ENCODE measurements at regions not wholly inside any gene's neighbourhood (a gene's known extent, or its start where the extent isn't known, plus 50 kb on each side); places are given as distances from the start of the nearest gene placed in this dataset.

GRCh38 chr10:57694956-57695608 lies 572.6 kb downstream of the IPMK start:
- Histone ChIP-seq H3K27me3 (ENCODE audit: insufficient read depth) (no peaks in the 10 kb centered on the region), H3K4me2 (no peak overlapping the region), H3F3A (replicated peaks; ENCODE audit: low read depth) (no peaks in the 10 kb centered on the region), H2AFZ (no peak overlapping the region), H3K9me2 (ENCODE audit: insufficient read depth) (no peaks in the 10 kb centered on the region), H3K27ac (ENCODE audit: low read depth) (no peak overlapping the region), H3K4me1 (ENCODE audit: insufficient read depth) (no peaks in the 10 kb centered on the region), H4K20me1 (replicated peaks; ENCODE audit: insufficient read depth) (no peaks in the 10 kb centered on the region), H3K79me2 (replicated peaks; ENCODE audit: insufficient read depth) (no peaks in the 10 kb centered on the region), H3K4me3 (no peak overlapping the region), H3K36me3 (ENCODE audit: insufficient read depth) (no peaks in the 10 kb centered on the region)
- no peaks in the 10 kb centered on the region for H3K9me3 Mint-ChIP-seq
- DNase-seq (ENCODE audit: low spot score) = no peak
- no peaks in the 10 kb centered on the region for H3K27me3 Mint-ChIP-seq (ENCODE audit: insufficient read depth, low read depth, poor library complexity)
- no peaks in the 10 kb centered on the region for H3K36me3 Mint-ChIP-seq (ENCODE audit: low read depth)
- H3K27ac Mint-ChIP-seq = no peak overlapping the region
- no peak for TF ChIP-seq ZNF331 (CRISPR knock-in tag; IDR thresholded peaks at IDR 0.05; ENCODE audit: low read depth)
- no peak for TF ChIP-seq ZNF462 (CRISPR knock-in tag; IDR thresholded peaks at IDR 0.05)
- no peak for TF ChIP-seq CTCF (conservative IDR thresholded peaks at IDR 0.05; ENCODE audit: low read depth in 2 of 2)
- no peak for TF ChIP-seq EZH2phosphoT487 (IDR thresholded peaks at IDR 0.05; ENCODE audit: unreplicated experiment)
- TF ChIP-seq CREB1 (CRISPR knock-in tag; IDR thresholded peaks at IDR 0.05; ENCODE audit: low read depth) = no peak
- TF ChIP-seq POLR2AphosphoS5 (IDR thresholded peaks at IDR 0.05; ENCODE audit: low read depth) = no peak
- no peak for TF ChIP-seq ZNF114 (CRISPR knock-in tag; IDR thresholded peaks at IDR 0.05)
- TF ChIP-seq REST (IDR thresholded peaks at IDR 0.05; ENCODE audit: unreplicated experiment) = no peak
- TF ChIP-seq NANOG (IDR thresholded peaks at IDR 0.05; ENCODE audit: borderline replicate concordance) = no peak
- TF ChIP-seq STAT1 (IDR thresholded peaks at IDR 0.05; ENCODE audit: unreplicated experiment) = no peak
- TF ChIP-seq ETS1 (IDR thresholded peaks at IDR 0.05) = no peak
- TF ChIP-seq JUNB (IDR thresholded peaks at IDR 0.05; ENCODE audit: unreplicated experiment) = no peak
- TF ChIP-seq EZH2 (IDR thresholded peaks at IDR 0.05; ENCODE audit: low read depth, unreplicated experiment) = no peak
- H3K4me1 Mint-ChIP-seq = no peaks in the 10 kb centered on the region
- H3K4me3 Mint-ChIP-seq = no peak overlapping the region
- ATAC-seq = no peak
